ENCODE measurements at regions not wholly inside any gene's neighbourhood (a gene's known extent, or its start where the extent isn't known, plus 50 kb on each side); places are given as distances from the start of the nearest gene placed in this dataset.

DNA sequence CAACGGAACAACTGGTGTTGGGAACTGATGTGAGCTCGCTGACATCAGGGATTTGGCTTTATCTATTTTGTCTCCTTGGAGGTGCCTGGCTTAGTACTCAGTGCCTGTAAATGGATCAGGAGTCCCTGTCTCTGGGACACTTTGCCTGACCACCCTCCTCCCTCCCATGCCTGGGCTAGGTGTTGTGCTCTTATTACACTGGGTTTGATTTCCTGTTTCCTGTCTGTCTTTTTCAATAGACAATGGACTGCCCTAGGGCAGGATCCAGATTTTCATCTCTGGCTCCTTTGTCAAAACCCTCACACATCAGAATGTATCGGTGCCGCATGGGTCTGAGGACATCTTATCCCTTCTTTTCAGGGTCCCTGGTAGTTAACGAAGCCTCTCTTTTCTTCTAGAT lies 223.6 kb upstream of the ASIC2 start:
- RAD21 ChIA-PET (ENCODE audit: unreplicated experiment) = no interaction called here
- Histone ChIP-seq H3K4me2 (ENCODE audit: control insufficient read depth, insufficient read depth) (no peak overlapping the region), H3K4me3 (no peak overlapping the region), H3K9me3 (replicated peaks; ENCODE audit: control insufficient read depth, insufficient read depth, low read length) (no peaks in the 10 kb centered on the region), H2AFZ (ENCODE audit: control insufficient read depth, low read depth, low read length) (no peak overlapping the region), H3K27me3 (replicated peaks in 1 of 2; ENCODE audit: control insufficient read depth in 2 of 2, insufficient read depth in 2 of 2, low read length in 1 of 2) (no peaks in the 10 kb centered on the region; a peak in 1 of 4 replicates), H3K79me2 (ENCODE audit: control insufficient read depth, insufficient read depth, low read length) (no peaks in the 10 kb centered on the region), H3K36me3 (ENCODE audit: control insufficient read depth in 2 of 2, insufficient read depth in 2 of 2, low read length in 1 of 2) (no peaks in the 10 kb centered on the region), H3K9ac (ENCODE audit: control insufficient read depth, insufficient read depth, low read length) (no peak overlapping the region), H3K4me1 (ENCODE audit: control insufficient read depth, insufficient read depth, low read length) (no peaks in the 10 kb centered on the region), H4K20me1 (ENCODE audit: control insufficient read depth, insufficient read depth) (no peaks in the 10 kb centered on the region), H3K27ac (ENCODE audit: control insufficient read depth, insufficient read depth) (no peak overlapping the region)
- 40% methylated on average over 5 of the region's 5 CpGs for WGBS (ENCODE audit: insufficient coverage, insufficient replicate concordance, low lambda C conversion rate, missing lambda C conversion rate)
- no peak for TF ChIP-seq MEF2A (IDR thresholded peaks at IDR 0.05; ENCODE audit: insufficient read depth, low read depth, low read length)
- TF ChIP-seq NRF1 (conservative IDR thresholded peaks at IDR 0.05; ENCODE audit: low read depth, low read length) = no peak
- no peak for TF ChIP-seq HDAC2 (IDR thresholded peaks at IDR 0.05)
- no peak for TF ChIP-seq CREM (IDR thresholded peaks at IDR 0.05; ENCODE audit: low read depth)
- no peak for TF ChIP-seq EED (IDR thresholded peaks at IDR 0.05; ENCODE audit: low read depth)
- TF ChIP-seq JUNB (IDR thresholded peaks at IDR 0.05) = no peak
- TF ChIP-seq IKZF1 (conservative IDR thresholded peaks at IDR 0.05) = no peak
- TF ChIP-seq KDM1A (IDR thresholded peaks at IDR 0.05; ENCODE audit: borderline replicate concordance) = no peak
- no peak for TF ChIP-seq TBL1XR1 (IDR thresholded peaks at IDR 0.05; ENCODE audit: low read depth, low read length)
- TF ChIP-seq, protein P1, sequence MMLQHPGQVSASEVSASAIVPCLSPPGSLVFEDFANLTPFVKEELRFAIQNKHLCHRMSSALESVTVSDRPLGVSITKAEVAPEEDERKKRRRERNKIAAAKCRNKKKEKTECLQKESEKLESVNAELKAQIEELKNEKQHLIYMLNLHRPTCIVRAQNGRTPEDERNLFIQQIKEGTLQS (IDR thresholded peaks at IDR 0.05; ENCODE audit: borderline replicate concordance, extremely low read depth, low read depth, low read length) = no peak
- TF ChIP-seq ZNF217 (IDR thresholded peaks at IDR 0.05) = no peak
- no peak for TF ChIP-seq GABPA (IDR thresholded peaks at IDR 0.05; ENCODE audit: low read depth)
- no peak for TF ChIP-seq WRNIP1 (IDR thresholded peaks at IDR 0.05; ENCODE audit: borderline replicate concordance, low read depth, low read length)
- TF ChIP-seq JUND (IDR thresholded peaks at IDR 0.05; ENCODE audit: low read depth, low read length) = no peak
- TF ChIP-seq, protein P2, sequence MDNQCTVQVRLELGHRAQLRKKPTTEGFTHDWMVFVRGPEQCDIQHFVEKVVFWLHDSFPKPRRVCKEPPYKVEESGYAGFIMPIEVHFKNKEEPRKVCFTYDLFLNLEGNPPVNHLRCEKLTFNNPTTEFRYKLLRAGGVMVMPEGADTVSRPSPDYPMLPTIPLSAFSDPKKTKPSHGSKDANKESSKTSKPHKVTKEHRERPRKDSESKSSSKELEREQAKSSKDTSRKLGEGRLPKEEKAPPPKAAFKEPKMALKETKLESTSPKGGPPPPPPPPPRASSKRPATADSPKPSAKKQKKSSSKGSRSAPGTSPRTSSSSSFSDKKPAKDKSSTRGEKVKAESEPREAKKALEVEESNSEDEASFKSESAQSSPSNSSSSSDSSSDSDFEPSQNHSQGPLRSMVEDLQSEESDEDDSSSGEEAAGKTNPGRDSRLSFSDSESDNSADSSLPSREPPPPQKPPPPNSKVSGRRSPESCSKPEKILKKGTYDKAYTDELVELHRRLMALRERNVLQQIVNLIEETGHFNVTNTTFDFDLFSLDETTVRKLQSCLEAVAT (IDR thresholded peaks at IDR 0.05) = no peak
- no peak for TF ChIP-seq RCOR1 (conservative IDR thresholded peaks at IDR 0.05; ENCODE audit: low read depth, low read length)
- SMC1A ChIA-PET (ENCODE audit: uncharacterized antibody, unreplicated experiment) = no interaction called here
- CTCF ChIA-PET = interaction anchor here (1.2 kb wide), 1 partner anchor 61 kb away, joined by 4 read pairs; no protein-coding TSS in a partner anchor
- POLR2A ChIA-PET = no interaction called here
- BruUV-seq (replicated peaks) = no TSS peak
- in situ Hi-C loops (cut with MboI) (loop anchor here (10.0 kb wide), 1 partner anchor 158 kb away; no protein-coding TSS in a partner anchor), intact Hi-C loops (cut with micrococcal nuclease; ENCODE audit: unreplicated experiment) (no loop called here)
- no peak for FAIRE-seq
- DNase-seq (ENCODE audit: low read depth, low spot score) = no peak
- no peak for ATAC-seq

Measured in GM12878 (cell line).